ENCODE measurements at regions not wholly inside any gene's neighbourhood (a gene's known extent, or its start where the extent isn't known, plus 50 kb on each side); places are given as distances from the start of the nearest gene placed in this dataset.
A peak's percentile ranks its signal among the peaks of the same experiment; 100 is the strongest.
"Not testable (repeated sequence)": the region's sequence is repeated elsewhere in the genome, so short reads cannot be mapped to it uniquely, and the experiment has no call there.

DNA sequence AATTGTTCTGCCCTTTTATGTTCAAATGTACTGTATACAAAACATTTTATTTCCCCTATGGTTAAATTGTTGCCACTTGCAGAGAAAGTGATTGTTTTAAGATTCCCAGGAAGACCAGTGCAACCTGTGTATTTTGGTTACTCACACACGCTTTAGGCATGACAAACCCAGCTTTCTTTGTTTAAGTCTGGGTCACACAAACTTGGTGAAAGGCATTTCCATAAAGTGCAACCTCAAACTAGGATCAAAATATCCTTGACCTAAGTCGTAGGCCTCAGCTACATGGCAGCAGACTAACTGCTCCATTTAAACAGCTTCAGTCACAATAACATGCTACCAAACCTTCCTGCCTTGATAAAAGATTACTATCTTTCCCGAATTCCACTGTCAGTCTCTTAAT, 639.0 kb upstream of the PRR20A start:
- no peak overlapping the region for H3K4me3 Mint-ChIP-seq
- H3K36me3 Mint-ChIP-seq (ENCODE audit: low read depth) = no peaks in the 10 kb centered on the region
- TF ChIP-seq, protein P1, sequence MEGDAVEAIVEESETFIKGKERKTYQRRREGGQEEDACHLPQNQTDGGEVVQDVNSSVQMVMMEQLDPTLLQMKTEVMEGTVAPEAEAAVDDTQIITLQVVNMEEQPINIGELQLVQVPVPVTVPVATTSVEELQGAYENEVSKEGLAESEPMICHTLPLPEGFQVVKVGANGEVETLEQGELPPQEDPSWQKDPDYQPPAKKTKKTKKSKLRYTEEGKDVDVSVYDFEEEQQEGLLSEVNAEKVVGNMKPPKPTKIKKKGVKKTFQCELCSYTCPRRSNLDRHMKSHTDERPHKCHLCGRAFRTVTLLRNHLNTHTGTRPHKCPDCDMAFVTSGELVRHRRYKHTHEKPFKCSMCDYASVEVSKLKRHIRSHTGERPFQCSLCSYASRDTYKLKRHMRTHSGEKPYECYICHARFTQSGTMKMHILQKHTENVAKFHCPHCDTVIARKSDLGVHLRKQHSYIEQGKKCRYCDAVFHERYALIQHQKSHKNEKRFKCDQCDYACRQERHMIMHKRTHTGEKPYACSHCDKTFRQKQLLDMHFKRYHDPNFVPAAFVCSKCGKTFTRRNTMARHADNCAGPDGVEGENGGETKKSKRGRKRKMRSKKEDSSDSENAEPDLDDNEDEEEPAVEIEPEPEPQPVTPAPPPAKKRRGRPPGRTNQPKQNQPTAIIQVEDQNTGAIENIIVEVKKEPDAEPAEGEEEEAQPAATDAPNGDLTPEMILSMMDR (conservative IDR thresholded peaks at IDR 0.05) = no peak
- no peak overlapping the region for H3K27ac Mint-ChIP-seq (ENCODE audit: unreplicated experiment)
- no peak for DNase-seq (ENCODE audit: low read depth, low spot score)
- no peaks in the 10 kb centered on the region for H3K4me1 Mint-ChIP-seq
- H3K9me3 Mint-ChIP-seq = no peaks in the 10 kb centered on the region
- H3K27me3 Mint-ChIP-seq (ENCODE audit: low read depth) = no peaks in the 10 kb centered on the region

DNA sequence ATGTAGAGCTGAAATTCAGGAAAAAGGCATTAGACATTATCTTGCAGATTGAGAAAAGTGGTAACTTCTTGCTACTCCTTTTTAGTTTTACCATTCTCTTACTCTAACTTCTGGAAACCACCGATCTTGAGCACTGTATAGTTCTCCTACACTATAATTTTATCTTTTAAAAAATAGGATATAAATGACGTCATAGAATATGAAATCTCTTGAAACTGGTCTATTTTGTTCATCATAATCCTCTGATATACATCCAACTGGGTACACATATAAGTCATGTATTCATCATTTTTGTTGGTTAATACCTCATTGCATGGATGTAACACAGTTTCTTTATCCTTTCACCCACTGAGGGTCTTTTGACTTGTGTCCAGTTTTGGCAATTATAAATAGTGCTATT, 629.9 kb upstream of the PRR20A start:
- no peaks in the 10 kb centered on the region for H3K27me3 Mint-ChIP-seq (ENCODE audit: low read depth)

DNA sequence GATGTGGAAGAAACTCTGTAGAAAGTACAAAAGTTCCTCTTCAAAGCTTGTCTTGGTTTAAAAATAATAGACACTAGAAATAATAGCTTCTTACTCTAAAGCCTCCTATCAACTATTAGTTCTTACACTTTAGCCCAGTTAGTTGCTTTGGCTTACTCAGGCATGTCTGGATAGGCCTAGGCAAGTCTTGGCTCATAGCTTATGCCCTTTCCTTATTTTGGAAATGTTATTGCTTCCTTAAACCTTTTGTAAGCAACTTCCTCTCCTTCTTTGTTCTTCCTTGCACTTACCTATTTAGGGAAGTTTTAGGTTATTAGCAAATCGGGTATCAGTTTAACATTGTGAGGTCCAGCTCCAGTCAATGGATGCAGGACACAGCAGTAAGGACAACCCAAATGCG, 628.4 kb upstream of the PRR20A start:
- not testable (repeated sequence) for H3K4me3 Mint-ChIP-seq; H3K9me3 Mint-ChIP-seq; H3K27ac Mint-ChIP-seq (ENCODE audit: unreplicated experiment); H3K4me1 Mint-ChIP-seq; DNase-seq (ENCODE audit: low read depth, low spot score); H3K27me3 Mint-ChIP-seq (ENCODE audit: low read depth); H3K36me3 Mint-ChIP-seq (ENCODE audit: low read depth)

More for the DNA sequence above, 629.9 kb upstream of the PRR20A start:
- no peaks in the 10 kb centered on the region for H3K4me1 Mint-ChIP-seq
- TF ChIP-seq, protein P1 (conservative IDR thresholded peaks at IDR 0.05) = no peak
- no peaks in the 10 kb centered on the region for H3K9me3 Mint-ChIP-seq
- no peak for DNase-seq (ENCODE audit: low read depth, low spot score)
- H3K4me3 Mint-ChIP-seq = no peak overlapping the region
- no peak overlapping the region for H3K27ac Mint-ChIP-seq (ENCODE audit: unreplicated experiment)
- no peaks in the 10 kb centered on the region for H3K36me3 Mint-ChIP-seq (ENCODE audit: low read depth)

DNA sequence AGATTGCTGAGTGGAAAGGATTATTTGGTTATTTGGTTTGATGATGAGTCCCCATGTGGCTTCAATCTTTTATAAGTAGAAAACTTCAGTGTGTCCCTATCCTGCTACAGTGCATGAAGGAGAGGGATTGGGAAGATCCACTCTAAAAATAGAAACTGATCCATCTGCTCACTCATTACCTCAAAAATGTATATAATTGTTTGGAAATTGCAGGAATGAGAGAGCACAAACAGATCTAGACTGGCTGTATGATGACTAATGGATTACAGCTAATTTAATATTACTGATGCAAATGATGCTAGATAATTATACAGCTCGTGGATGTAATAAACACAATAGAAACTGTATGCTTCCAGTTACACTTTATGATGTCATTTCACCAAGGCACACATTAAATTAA, 625.3 kb upstream of the PRR20A start:
- no peak for DNase-seq (ENCODE audit: low read depth, low spot score)
- Mint-ChIP-seq H3K9me3 (no peaks in the 10 kb centered on the region), H3K27ac (ENCODE audit: unreplicated experiment) (no peak overlapping the region), H3K4me3 (no peak overlapping the region), H3K27me3 (ENCODE audit: low read depth) (no peaks in the 10 kb centered on the region), H3K36me3 (ENCODE audit: low read depth) (no peaks in the 10 kb centered on the region), H3K4me1 (no peaks in the 10 kb centered on the region)
- TF ChIP-seq, protein P1 (conservative IDR thresholded peaks at IDR 0.05) = no peak

DNA sequence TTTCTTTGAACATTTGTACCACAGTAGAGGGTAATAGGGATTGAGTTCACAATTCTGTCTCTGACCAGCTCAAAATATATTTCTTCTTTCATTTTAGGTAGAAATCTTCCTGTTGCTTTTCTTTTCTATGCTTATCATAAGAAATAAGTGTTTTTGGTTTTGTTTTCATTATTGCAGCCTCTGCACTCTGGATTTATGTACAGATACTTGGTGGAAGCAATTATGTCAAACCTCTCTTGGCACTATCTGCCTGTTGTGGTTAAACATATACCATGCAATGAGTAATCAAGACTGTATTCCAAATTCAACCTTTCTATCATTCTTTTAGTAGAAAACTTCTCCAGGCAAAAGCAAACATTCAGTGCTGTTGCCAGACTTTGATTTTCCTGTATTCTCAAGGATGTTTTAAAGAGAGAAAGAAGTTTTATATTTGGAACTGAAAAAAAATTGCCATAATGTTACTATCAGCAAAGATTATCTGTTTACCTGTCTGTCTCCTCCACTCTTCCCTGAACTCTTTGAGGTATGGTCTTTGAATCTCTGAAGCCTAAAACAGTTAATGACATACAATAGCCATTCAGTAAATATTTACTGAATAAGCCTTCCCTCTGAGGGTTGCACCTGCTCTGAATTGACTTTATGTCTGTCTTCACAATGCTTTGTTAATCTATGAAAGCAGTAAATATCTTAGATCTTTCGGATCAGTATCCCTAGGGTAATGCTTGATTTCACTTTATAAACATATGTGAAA, 612.5 kb upstream of the PRR20A start:
- H3K4me1 Mint-ChIP-seq = peaks cover 4% of the 10 kb centered on the region
- H3K27me3 Mint-ChIP-seq (ENCODE audit: low read depth) = no peaks in the 10 kb centered on the region
- H3K9me3 Mint-ChIP-seq = no peaks in the 10 kb centered on the region
- H3K36me3 Mint-ChIP-seq (ENCODE audit: low read depth) = no peaks in the 10 kb centered on the region
- TF ChIP-seq, protein P1 (conservative IDR thresholded peaks at IDR 0.05) = no peak
- DNase-seq (ENCODE audit: low read depth, low spot score) = no peak
- H3K27ac Mint-ChIP-seq (ENCODE audit: unreplicated experiment) = no peak overlapping the region
- H3K4me3 Mint-ChIP-seq = no peak overlapping the region

DNA sequence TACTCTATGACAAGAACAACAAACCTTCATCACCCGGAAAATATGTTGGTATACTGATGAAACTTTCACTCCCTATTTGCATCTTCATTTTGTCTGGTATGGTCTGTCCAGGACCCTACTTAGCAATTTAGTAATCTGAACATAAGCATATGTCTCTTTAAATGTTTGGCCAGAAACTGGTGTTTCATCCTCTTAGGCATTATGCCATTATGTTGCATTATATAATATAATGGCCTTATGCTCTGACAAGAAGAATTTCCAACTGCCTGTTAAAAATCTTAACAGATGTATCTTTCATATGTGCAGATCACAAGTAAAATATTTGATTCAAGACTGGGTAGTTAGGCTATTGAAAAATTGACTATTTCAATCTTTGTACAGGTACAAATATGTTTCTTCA, 610.6 kb upstream of the PRR20A start:
- H3K9me3 Mint-ChIP-seq = no peaks in the 10 kb centered on the region
- H3K4me3 Mint-ChIP-seq = no peak overlapping the region
- H3K36me3 Mint-ChIP-seq (ENCODE audit: low read depth) = no peaks in the 10 kb centered on the region

DNA sequence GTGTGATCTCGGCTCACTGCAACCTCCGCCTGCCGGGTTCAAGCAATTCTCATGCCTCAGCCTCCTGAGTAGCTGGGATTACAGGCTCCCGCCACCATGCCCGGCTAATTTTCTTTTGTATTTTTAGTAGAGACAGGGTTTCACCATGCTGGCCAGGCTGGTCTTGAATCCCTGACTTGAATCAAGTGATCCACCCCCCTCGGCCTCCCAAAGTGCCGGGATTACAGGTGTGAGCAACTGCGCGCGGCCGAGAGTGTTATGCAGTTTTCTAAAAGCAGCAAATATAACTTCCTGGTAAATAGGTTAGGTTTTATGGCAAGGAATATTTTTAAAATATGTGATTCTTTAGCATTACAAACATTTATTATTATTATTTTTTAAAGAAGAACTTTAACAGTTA, 592.8 kb upstream of the PRR20A start:
- not testable (repeated sequence) for H3K27me3 Mint-ChIP-seq (ENCODE audit: low read depth); H3K4me1 Mint-ChIP-seq; H3K4me3 Mint-ChIP-seq; H3K9me3 Mint-ChIP-seq; DNase-seq (ENCODE audit: low read depth, low spot score); H3K27ac Mint-ChIP-seq (ENCODE audit: unreplicated experiment); H3K36me3 Mint-ChIP-seq (ENCODE audit: low read depth)

More for the DNA sequence above, 610.6 kb upstream of the PRR20A start:
- Mint-ChIP-seq H3K27me3 (ENCODE audit: low read depth) (no peaks in the 10 kb centered on the region), H3K27ac (ENCODE audit: unreplicated experiment) (peak overlapping the region; percentile 15), H3K4me1 (peaks cover 4% of the 10 kb centered on the region)
- DNase-seq (ENCODE audit: low read depth, low spot score) = no peak
- TF ChIP-seq, protein P1 (conservative IDR thresholded peaks at IDR 0.05) = no peak

Measured in neural crest cell (in vitro differentiated cells).